ENCODE measurements at regions not wholly inside any gene's neighbourhood (a gene's known extent, or its start where the extent isn't known, plus 50 kb on each side); places are given as distances from the start of the nearest gene placed in this dataset.

GRCh38 chr9:87280421-87280820 lies 217.2 kb upstream of the DAPK1 start:
- Histone ChIP-seq H2AFZ (ENCODE audit: low read length) (no peak overlapping the region), H3K4me1 (ENCODE audit: insufficient read depth, low read length) (no peaks in the 10 kb centered on the region), H3K27me3 (ENCODE audit: low read length) (no peaks in the 10 kb centered on the region), H3K9me3 (ENCODE audit: low read length) (no peaks in the 10 kb centered on the region), H3K9me2 (replicated peaks; ENCODE audit: low read length) (no peaks in the 10 kb centered on the region), H3K4me2 (ENCODE audit: low read length) (no peak overlapping the region), H3K4me3 (ENCODE audit: low read length) (no peak overlapping the region), H3K79me2 (ENCODE audit: low read length) (no peaks in the 10 kb centered on the region), H3F3A (ENCODE audit: low read length, unreplicated experiment) (no peaks in the 10 kb centered on the region), H3K36me3 (ENCODE audit: low read depth, low read length) (no peaks in the 10 kb centered on the region), H3K27ac (ENCODE audit: low read length) (no peak overlapping the region), H4K20me1 (ENCODE audit: low read length) (no peaks in the 10 kb centered on the region), H3K9ac (ENCODE audit: low read length) (no peak overlapping the region)
- CTCF ChIA-PET = no interaction called here
- DNase-seq = no peak
- POLR2A ChIA-PET (ENCODE audit: unreplicated experiment) = no interaction called here
- intact Hi-C loops (cut with micrococcal nuclease) = no loop called here
- BruUV-seq (replicated peaks) = no TSS peak
- no peak for ATAC-seq
- TF ChIP-seq CTCF (conservative IDR thresholded peaks at IDR 0.05; ENCODE audit: low read depth, low read length) (no peak), EZH2phosphoT487 (IDR thresholded peaks at IDR 0.05; ENCODE audit: borderline replicate concordance, low read length) (no peak), EZH2 (IDR thresholded peaks at IDR 0.05; ENCODE audit: low read length, unreplicated experiment) (no peak)

GRCh38 chr9:87282538-87282937 lies 215.1 kb upstream of the DAPK1 start:
- no peaks in the 10 kb centered on the region for H3K27me3 ChIP-seq (ENCODE audit: low read length)
- intact Hi-C loops (cut with micrococcal nuclease) = no loop called here
- H3K9me3 ChIP-seq (ENCODE audit: low read length) = no peaks in the 10 kb centered on the region
- no peaks in the 10 kb centered on the region for H3K79me2 ChIP-seq (ENCODE audit: low read length)
- H2AFZ ChIP-seq (ENCODE audit: low read length) = no peak overlapping the region
- no peak overlapping the region for H3K27ac ChIP-seq (ENCODE audit: low read length)
- no peaks in the 10 kb centered on the region for H4K20me1 ChIP-seq (ENCODE audit: low read length)
- no peak overlapping the region for H3K4me3 ChIP-seq (ENCODE audit: low read length)
- no peaks in the 10 kb centered on the region for H3K9me2 ChIP-seq (replicated peaks; ENCODE audit: low read length)
- ATAC-seq = no peak
- H3K4me1 ChIP-seq (ENCODE audit: insufficient read depth, low read length) = no peaks in the 10 kb centered on the region
- BruUV-seq (replicated peaks) = no TSS peak
- no peak for DNase-seq
- no peaks in the 10 kb centered on the region for H3K36me3 ChIP-seq (ENCODE audit: low read depth, low read length)
- CTCF ChIA-PET = no interaction called here
- no peaks in the 10 kb centered on the region for H3F3A ChIP-seq (ENCODE audit: low read length, unreplicated experiment)
- POLR2A ChIA-PET (ENCODE audit: unreplicated experiment) = no interaction called here
- no peak overlapping the region for H3K4me2 ChIP-seq (ENCODE audit: low read length)
- no peak overlapping the region for H3K9ac ChIP-seq (ENCODE audit: low read length)
- TF ChIP-seq EZH2 (IDR thresholded peaks at IDR 0.05; ENCODE audit: low read length, unreplicated experiment) = no peak
- no peak for TF ChIP-seq CTCF (conservative IDR thresholded peaks at IDR 0.05; ENCODE audit: low read depth, low read length)
- no peak for TF ChIP-seq EZH2phosphoT487 (IDR thresholded peaks at IDR 0.05; ENCODE audit: borderline replicate concordance, low read length)

- intact Hi-C loops (cut with micrococcal nuclease) = no loop called here
- H3K79me2 ChIP-seq (ENCODE audit: low read length) = no peaks in the 10 kb centered on the region
- H3K4me1 ChIP-seq (ENCODE audit: insufficient read depth, low read length) = no peaks in the 10 kb centered on the region
- ATAC-seq (no peak), DNase-seq (no peak)
- ChIA-PET CTCF (no interaction called here), POLR2A (ENCODE audit: unreplicated experiment) (no interaction called here)
- H3K27ac ChIP-seq (ENCODE audit: low read length) = no peak overlapping the region
- no peak overlapping the region for H2AFZ ChIP-seq (ENCODE audit: low read length)
- no peaks in the 10 kb centered on the region for H3K27me3 ChIP-seq (ENCODE audit: low read length)
- H3K9ac ChIP-seq (ENCODE audit: low read length) = no peak overlapping the region
- H3K9me3 ChIP-seq (ENCODE audit: low read length) = no peaks in the 10 kb centered on the region
- no peak overlapping the region for H3K4me3 ChIP-seq (ENCODE audit: low read length)
- BruUV-seq (replicated peaks) = no TSS peak
- no peaks in the 10 kb centered on the region for H3F3A ChIP-seq (ENCODE audit: low read length, unreplicated experiment)
- TF ChIP-seq EZH2 (IDR thresholded peaks at IDR 0.05; ENCODE audit: low read length, unreplicated experiment) (no peak), CTCF (conservative IDR thresholded peaks at IDR 0.05; ENCODE audit: low read depth, low read length) (no peak), EZH2phosphoT487 (IDR thresholded peaks at IDR 0.05; ENCODE audit: borderline replicate concordance, low read length) (no peak)
- H3K36me3 ChIP-seq (ENCODE audit: low read depth, low read length) = no peaks in the 10 kb centered on the region
- H3K4me2 ChIP-seq (ENCODE audit: low read length) = no peak overlapping the region
- no peaks in the 10 kb centered on the region for H3K9me2 ChIP-seq (replicated peaks; ENCODE audit: low read length)
- no peaks in the 10 kb centered on the region for H4K20me1 ChIP-seq (ENCODE audit: low read length)
Measured at GRCh38 chr9:87283585-87283984, 214.1 kb upstream of the DAPK1 start.

Data from PC-3 (cell line).